ENCODE measurements at regions not wholly inside any gene's neighbourhood (a gene's known extent, or its start where the extent isn't known, plus 50 kb on each side); places are given as distances from the start of the nearest gene placed in this dataset.

DNA sequence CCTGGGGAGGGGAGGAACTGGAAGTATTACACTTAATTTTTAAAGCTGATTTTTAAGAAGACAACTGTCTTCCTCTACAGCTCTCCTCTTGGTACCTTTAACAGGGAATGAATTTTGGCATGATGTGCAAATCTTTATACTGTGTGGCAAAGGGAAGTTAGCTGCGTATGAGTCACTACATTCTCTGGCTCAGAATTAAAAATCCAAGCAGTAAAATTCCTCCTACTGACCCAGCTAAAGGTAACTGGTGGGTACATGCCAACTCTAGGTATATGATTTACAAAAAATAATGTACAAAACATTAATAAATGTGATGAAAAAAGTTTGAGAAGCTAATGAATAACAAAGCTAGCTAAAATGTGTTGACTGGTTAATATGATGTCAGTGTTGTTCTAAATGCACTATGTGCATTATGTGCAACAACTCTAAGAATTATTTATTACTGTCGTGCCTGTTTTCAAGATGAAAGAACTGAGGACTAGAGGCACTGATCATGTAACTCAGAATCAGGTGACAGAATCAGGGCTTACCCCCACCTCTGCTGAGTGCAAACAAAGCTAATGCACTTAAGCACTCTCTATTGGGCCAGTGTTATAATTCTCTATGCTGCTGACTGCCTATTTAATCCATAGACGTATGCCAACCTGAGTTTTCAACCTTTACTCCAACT, 194.7 kb upstream of the CADPS start:
- TF ChIP-seq, protein P1, sequence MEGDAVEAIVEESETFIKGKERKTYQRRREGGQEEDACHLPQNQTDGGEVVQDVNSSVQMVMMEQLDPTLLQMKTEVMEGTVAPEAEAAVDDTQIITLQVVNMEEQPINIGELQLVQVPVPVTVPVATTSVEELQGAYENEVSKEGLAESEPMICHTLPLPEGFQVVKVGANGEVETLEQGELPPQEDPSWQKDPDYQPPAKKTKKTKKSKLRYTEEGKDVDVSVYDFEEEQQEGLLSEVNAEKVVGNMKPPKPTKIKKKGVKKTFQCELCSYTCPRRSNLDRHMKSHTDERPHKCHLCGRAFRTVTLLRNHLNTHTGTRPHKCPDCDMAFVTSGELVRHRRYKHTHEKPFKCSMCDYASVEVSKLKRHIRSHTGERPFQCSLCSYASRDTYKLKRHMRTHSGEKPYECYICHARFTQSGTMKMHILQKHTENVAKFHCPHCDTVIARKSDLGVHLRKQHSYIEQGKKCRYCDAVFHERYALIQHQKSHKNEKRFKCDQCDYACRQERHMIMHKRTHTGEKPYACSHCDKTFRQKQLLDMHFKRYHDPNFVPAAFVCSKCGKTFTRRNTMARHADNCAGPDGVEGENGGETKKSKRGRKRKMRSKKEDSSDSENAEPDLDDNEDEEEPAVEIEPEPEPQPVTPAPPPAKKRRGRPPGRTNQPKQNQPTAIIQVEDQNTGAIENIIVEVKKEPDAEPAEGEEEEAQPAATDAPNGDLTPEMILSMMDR (IDR thresholded peaks at IDR 0.05; ENCODE audit: low read depth, low read length), result no peak
- DNase-seq (ENCODE audit: extremely low read depth, low read depth), result no peak

DNA sequence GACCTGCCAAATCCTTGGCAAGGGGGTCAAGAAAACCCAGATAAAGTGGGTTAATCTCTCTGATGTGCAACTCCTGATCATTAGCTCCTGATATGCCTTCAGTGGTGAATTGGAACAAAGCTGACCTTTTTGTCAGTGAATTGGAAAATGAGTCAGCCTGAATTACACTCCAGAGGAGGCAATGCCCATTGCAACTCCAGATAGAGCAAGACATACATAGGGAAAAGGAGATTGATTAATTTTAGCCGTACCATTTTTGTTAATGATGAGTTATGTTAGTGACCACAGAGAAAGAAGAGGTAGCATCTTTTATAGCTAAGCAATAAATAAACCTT, 195.2 kb upstream of the CADPS start:
- DNase-seq (ENCODE audit: extremely low read depth, low read depth), result no peak
- TF ChIP-seq, protein P1 (IDR thresholded peaks at IDR 0.05; ENCODE audit: low read depth, low read length), result no peak

GRCh38 chr3:63076357-63076756, 201.1 kb upstream of the CADPS start:
- no peak for DNase-seq (ENCODE audit: extremely low read depth, low read depth)
- TF ChIP-seq, protein P1 (IDR thresholded peaks at IDR 0.05; ENCODE audit: low read depth, low read length), result no peak

GRCh38 chr3:63086190-63086589, 191.9 kb upstream of the SYNPR start:
- DNase-seq (ENCODE audit: extremely low read depth, low read depth), result no peak
- TF ChIP-seq, protein P1 (IDR thresholded peaks at IDR 0.05; ENCODE audit: low read depth, low read length), result no peak

DNA sequence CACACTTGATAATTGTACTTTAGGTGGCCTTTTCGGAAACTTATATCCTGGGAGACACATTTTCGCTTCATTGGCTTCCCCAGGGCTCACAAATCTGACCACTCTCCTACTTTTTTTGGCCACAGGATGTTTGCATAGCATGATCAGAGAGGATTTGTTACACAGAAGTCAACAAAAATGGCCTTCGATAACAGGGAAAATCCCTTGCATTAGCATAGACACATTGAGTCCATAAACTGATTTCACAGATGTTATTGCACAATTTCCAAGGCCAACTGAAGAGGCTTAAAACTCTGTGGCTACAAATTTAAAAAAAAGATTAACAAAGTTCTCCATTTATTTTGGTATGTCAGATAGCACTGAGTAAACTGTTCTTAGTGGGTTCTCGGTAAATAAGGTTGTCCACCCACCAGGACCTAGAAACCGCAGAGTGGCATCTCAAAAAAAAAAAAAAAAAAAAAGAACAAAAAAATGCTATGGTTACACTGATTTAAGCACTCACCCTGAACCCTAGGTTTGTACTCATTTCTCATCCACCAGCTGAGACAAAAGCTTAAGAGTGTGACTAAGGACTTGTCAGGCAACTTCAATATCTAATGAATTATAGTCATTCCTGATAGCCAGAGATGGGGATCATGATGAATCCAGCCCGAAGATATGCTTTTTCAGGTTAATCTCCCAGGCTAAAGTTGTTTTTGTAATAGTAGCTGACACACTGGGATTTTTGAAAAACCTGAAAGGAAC, 188.9 kb upstream of the SYNPR start:
- no peak for DNase-seq (ENCODE audit: extremely low read depth, low read depth)
- TF ChIP-seq, protein P1 (IDR thresholded peaks at IDR 0.05; ENCODE audit: low read depth, low read length), result no peak

GRCh38 chr3:63089751-63090132, 188.4 kb upstream of the SYNPR start:
- TF ChIP-seq, protein P1 (IDR thresholded peaks at IDR 0.05; ENCODE audit: low read depth, low read length), result no peak
- DNase-seq (ENCODE audit: extremely low read depth, low read depth), result no peak

DNA sequence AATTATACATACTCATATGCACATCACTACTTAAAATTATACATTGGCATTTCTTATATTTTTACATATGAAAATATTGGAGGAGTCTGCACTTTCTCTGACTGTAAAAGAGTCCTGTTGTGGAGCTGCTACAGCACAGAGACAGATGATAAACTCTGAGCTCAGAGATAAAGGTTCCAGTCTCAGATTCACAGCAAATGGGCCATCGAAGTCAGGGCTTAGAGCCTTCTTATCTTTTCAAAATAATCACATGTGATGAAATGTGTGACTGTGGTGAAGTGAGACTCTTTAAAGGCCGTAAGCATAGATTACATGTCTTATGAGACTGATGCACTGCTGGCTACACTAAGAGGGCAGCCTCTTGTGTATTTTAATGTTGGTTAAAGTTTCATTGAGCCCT, 187.5 kb upstream of the SYNPR start:
- TF ChIP-seq, protein P1 (IDR thresholded peaks at IDR 0.05; ENCODE audit: low read depth, low read length), result no peak
- no peak for DNase-seq (ENCODE audit: extremely low read depth, low read depth)
